GM19328 (cell line): ENCODE measurements at regions not wholly inside any gene's neighbourhood (a gene's known extent, or its start where the extent isn't known, plus 50 kb on each side); places are given as distances from the start of the nearest gene placed in this dataset.

ENCODE experiments used
- ATAC-seq: cut with Tn5 transposase; IDR thresholded peaks from one replicate; pipeline ENCODE4 v1.9.1; 2021; ENCODE audit warnings: mild to moderate bottlenecking, moderate library complexity; ENCODE audit not compliant: unreplicated experiment

- no peak for ATAC-seq
These were observed 72.7 kb upstream of the SPOPL start for GRCh38 chr2:138428710-138429440.

- no peak for ATAC-seq
These were observed 71.4 kb upstream of the SPOPL start for GRCh38 chr2:138430181-138430580.

GRCh38 chr2:138432971-138433370 lies 68.6 kb upstream of the SPOPL start:
- ATAC-seq = no peak

GRCh38 chr2:138433995-138434951 lies 67.3 kb upstream of the SPOPL start:
- ATAC-seq = no peak

DNA sequence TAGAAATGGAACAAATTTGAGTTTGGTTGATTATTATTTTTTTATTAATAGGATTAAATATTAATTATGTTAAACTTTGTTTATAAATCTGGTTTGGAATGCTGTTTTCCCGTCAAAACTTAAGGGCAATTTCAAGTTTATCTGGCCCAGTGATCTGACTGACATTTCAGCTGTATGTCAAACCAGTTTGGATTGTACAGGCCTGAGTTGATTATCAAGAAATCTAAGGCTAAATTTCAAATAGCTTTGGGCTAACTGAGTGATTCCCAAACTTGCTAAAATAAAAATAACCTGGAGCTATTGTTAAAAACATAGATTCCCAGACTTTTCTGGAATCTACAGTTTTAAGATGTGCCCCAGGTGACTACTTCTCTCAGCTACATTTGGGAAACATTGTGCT lies 65.9 kb upstream of the SPOPL start:
- ATAC-seq = no peak

DNA sequence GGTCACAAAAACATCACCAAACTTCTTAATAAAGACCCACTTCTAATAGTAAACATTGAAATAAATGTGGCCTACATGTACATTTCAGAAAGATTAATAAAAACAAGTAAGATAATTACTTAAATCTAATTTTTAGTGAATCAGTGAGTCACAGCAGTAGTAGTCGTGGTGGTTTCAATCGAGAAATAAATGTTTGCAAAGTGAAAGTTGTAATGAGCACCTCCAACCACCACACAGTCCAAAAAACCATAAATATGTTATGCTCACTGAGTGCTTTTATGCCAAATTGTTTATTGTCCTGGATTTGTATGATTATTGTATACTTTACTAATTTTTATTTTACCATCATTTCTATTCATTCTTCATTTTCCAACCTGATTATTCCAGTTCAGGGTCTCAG lies 61.8 kb upstream of the SPOPL start:
- no peak for ATAC-seq

- ATAC-seq = no peak
These were observed 60.8 kb upstream of the SPOPL start for GRCh38 chr2:138440759-138441158.

DNA sequence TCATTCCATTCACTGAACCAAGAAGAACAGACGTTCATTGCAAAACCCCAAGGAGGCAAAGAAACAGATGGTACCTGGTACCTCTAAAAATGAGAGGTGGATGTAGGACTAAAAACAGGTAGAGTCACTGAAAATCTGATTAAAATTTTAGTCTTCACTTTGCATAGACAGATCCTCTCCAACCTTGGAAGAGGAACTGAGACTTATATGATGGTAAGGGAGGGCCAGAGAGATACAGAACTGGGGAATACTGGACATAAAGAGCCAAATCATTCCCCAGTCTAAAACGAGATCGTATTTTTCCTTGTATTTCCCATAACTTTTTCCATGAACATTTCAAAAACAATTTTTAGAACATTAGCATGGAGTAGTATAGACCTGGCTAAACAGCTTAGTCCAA lies 59.7 kb upstream of the SPOPL start:
- no peak for ATAC-seq

DNA sequence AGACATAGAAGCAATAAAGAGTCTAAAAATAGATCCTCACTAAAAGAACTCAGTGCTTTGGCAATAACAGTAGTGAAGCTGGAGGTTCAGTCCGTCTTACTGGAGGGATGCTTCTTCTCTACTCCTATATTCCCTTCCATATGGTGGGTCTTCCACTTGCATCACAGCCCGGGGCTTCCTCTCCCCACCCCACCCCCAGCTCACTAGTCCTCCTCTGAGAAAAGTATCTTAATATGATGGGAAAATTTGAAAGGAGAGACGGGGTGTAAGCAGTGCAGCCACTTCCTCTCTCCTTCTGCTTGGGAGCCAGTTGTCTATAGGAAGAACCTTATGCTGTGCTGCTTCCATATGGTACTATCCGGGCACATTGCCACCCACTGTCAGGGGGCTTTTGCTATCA lies 57.2 kb upstream of the SPOPL start:
- no peak for ATAC-seq

- ATAC-seq = no peak
These were observed 56.3 kb upstream of the SPOPL start for GRCh38 chr2:138445227-138445626.

DNA sequence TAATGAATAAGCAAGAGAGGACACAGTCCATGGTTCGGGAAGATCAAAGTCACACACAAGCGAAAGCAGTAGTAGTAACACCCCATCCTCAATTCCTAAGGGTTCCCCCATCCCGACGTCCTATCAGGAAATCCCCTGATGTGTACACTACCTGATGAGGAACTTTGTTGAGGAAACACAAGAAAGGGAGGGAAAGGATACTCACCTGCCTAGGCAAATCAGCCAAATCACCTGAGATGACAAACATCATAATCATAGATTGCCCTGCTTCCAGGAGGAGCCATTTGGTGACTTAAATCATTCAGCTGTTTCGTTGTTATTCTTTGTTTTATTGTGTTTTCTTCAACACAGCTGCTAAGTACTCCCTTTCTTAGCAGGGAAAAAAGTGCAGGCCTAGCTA lies 55.5 kb upstream of the SPOPL start:
- no peak for ATAC-seq

DNA sequence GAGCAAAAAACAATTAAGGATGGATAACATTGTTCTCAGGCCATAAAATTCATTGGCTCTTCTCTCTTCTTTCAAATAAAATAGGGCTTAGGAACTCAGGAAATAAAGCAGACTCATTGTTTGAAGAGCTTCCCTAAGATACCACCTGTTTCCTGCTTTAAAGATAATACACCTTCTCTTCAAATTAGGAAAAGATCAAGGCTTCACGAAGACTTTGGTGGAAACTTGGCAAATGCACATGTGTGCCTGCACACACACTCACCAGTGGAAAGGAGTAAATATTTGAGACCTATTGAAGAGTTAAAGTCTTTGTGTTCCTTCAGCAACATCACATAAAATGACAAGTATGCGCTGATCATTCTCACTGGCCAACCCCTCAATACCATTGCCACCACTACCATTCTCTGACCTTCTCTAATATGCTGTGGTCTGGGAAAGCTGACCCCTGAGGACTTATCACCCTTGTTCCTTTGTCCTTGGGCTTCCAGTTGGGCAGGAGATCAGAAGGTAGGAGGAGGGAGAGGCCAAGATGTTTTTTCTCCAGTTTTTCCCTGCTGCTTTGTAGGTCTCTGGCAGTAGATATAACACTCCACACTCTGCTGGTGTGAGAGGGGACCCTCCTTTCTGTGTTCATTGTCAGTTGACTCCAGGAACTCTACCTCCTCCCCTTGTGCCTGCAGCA lies 53.5 kb upstream of the SPOPL start:
- ATAC-seq = no peak
